Left hindlimb (tissue), 1 donor: ENCODE measurements at regions not wholly inside any gene's neighbourhood (a gene's known extent, or its start where the extent isn't known, plus 50 kb on each side); places are given as distances from the start of the nearest gene placed in this dataset.

Source experiments
- DNase-seq: peaks from one replicate; pipeline ENCODE4 v3.0.0-alpha.2; 2018

DNA sequence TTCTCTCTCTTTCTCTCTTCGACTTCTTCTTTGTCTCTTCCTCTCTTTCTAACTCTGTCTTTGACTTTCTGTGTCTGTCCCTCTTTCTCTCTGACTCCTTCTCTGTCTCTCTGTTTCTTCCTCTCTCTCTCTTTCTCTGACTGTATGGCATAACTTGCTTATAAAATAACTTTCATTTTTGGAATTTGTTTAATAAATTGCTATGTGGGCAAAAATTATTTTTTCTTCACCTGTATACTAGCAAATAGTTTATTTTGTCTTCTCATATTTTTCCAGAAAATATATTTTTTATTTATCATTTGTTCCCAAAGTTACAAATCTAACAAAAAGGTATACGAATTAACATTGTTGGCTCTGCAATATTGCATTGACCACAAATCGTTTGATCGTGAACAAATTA lies 305.7 kb upstream of the FAM98A start:
- DNase-seq = no peak

DNA sequence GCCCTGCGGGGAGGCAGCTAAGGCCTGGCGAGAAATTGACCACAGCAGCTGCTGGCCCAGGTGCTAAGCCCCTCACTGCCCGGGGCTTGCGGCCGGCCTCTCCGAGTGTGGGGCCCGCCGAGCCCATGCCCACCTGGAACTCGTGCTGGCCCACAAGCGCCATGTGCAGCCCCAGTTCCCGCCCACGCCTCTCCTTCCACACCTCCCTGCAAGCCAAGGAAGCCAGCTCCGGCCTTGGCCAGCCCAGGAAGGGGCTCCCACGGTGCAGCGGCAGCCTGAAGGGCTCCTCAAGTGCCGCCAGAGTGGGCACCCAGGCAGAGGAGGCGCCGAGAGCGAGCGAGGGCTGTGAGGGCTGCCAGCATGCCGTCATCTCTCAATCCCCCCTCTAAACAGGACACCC lies 304.6 kb upstream of the FAM98A start:
- no peak for DNase-seq

DNA sequence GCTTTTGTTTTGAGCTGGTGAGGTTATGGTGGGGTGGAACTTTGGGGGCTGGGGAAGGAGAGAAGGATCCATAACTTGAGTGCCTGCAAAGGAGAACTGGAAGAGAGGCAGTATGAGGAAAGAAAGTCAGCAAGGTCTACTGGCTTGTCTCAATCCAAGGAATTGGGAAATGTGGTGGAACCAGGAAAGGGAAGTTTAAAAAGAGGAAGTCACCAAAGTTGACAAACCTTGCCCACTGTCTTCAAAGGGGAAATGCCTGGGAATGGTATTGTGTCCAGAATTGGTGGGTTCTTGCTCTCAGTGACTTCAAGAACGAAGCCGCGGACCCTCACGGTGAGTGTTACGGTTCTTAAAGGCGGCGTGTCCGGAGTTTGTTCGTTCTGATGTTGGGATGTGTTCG lies 304.1 kb upstream of the FAM98A start:
- no peak for DNase-seq

DNA sequence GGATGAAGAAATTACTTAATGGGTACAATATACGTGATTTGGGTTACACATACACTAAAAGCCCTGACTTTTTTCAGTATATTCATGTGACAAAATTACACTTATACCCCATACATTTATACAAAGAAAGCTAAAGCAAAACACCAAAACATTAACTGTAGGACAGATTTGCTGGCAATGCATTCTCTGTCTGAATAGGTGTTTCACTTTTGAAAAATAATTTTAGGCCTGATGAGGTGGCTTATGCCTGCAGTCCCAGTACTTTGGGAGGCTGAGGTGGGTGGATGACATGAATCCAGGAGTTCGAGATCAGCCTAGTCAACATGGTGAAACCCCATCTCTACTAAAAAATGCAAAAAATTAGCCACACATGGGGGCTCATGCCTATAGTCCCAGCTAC lies 301.5 kb upstream of the FAM98A start:
- DNase-seq = no peak

DNA sequence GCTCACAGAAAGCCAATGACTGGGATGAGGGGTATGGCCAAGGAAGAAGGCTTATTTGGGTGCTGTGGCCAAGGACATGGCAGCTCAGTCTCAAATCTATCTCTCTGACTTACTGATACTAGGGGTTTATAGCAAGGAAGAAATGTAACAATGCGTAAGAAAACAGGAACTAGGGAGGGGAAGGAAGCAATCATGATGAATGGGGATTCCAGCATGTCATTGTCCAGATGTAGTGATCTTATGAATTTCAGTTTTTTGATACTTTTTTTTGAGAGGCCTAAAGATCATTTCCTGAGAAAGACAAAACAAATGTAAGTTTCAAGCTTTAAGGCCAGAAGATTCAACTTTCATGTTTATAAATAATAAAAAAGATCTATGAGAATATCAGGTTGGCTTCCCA lies 298.6 kb upstream of the FAM98A start:
- no peak for DNase-seq

DNA sequence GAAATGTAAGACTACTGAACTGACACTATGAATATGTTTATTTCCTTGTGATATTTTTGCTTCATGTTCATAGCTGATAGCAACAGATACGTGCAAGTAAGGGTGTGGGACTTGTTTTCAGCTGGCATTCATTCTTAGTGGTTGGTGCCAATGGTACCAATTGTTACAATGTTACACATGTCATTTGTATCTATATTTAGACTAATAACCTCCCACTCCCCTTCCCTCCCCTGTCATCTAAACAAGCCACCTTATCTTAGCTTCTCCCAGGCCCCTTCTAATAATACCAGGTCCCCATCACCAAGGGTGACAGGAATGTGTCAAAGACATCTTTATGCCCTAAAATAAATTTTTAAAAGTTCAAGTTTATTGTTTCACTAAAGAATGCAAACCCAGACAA lies 294.7 kb upstream of the FAM98A start:
- DNase-seq = no peak

DNA sequence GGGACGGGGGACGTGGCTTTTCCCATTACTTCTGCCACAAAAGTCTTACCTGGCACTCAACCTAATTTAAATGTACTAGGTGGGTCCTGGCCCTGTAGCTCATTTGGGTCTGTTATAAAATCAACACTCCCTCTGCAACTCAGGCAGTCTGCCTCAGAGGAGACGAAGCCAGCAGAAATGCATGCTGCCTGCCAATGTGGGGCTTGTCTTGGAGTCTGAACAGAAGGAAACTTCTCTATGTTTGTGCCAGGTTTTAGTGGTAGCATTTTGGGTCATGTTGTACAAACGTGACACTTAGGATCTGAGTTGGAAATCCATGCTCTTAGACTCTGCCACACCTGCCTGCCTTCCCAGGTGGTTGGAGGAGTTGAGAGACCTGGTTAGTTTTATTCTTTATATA lies 292.5 kb upstream of the FAM98A start:
- no peak for DNase-seq

DNA sequence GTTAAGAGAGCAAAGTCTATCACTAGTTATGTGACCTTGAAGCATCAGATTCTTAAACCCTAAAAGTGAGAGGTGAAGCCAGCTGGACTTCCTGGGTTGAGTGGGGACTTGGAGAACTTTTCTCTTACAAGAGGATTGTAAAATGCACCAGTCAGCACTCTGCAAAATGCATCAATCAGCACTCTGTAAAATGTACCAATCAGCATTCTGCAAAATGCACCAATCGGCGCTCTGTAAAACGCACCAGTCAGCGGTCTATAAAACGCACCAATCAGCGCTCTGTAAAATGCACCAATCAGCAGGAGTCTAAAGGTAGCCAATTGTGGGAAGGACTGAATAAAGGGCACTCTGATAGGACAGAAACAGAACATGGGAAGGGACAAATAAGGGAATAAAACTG lies 291.6 kb upstream of the FAM98A start:
- DNase-seq = no peak

DNA sequence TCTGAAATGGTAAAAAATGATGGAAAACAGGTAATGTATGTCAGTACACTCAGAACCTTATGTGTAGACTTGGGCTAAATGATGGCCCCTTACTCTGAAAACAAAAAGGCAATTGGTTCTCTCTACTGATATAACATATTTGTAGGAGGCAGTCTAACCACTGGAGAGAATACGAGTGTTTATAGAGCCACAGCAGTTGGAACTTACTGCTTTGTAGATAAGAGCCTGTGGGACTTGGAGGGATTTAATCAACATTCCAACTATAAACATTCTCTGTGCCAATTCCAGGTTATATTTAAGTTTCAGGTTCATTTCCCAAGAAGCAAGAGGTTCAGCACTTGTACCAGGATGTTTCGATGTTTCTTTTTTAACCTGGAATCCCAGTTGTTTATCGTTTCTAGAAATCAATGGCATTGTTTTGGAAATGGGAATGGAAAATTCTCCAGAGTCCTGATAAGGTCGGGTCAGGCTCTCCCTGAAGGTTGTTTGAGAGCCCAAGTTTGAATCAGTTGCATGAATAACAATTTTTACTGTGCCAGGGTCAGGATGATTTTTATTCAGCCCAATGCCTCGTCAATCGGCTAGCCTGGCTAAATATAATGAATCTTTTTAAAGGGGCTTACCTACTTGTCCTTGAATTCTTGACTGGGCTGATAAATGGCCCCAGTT lies 278.4 kb upstream of the FAM98A start:
- DNase-seq = no peak

DNA sequence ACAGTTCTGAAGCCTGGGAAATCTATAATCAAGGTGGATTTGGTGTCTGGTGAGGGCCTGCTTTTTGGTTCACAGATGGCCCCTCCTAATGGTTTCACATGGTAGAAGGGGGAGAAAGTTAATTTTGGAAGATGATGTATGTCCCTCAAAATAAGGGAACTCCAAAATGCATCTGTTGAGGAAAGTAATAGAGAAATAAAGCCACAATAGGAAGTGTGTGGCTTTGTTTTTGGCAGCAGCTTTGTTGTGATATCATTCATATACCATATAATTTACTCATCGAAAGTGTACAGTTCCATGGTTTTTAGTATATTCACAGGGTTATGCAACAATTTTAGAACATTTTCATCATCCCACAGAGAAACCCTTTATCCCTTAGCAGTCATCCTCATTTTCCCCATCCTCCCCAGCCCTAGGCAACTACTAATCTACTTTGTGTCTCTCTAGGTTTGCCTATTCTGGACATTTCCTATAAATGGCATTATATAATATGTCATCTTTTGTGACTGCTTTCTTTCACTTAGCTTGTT lies 274.0 kb upstream of the FAM98A start:
- no peak for DNase-seq

DNA sequence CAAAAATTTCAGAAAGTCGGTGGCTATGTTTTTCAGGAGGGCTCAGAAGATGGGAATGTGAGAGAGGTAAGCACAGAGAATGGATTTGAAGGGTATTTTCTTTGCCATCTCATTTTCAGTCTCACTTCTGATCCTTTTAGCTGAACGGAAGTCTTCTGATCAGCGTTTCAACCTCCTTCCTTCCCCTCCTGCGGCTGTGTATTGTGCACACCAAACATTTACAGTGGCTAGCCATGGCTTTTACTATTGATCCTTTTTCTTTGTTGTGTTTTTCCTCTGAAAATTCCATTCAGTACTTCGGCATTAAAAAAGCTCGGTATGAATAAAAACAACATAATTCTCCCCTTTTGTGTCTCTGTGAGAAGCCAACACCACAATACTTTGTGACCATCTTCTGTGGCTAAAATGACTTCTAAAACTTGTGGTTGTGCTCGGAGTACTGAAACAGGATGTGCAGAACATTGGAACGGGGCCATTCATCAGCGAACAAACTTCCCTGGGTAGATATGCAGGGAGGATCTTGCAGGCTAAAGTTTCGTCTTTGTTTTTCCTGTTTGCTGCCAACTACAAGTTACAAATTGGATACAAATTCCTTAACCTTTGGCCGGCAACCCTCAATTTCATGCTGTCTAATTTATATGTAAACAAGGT lies 260.8 kb upstream of the FAM98A start:
- no peak for DNase-seq

DNA sequence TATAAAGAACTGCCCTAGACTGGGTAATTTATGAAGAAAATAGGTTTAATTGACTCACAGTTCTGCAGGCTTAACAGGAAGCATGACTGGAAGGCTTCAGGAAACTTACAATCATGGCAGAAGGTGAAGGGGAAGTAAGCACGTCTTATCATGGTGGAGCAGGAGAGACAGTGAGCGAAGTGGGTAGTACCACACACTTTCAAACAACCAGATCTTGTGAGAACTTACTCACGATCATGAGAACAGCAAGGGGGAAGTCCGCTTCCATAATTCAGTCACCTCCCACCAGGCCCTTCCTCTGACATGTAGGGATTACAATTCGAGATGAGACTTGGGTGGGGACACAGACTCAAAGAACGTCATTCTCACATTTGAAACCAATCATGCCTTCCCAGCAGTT lies 260.1 kb upstream of the FAM98A start:
- DNase-seq = no peak

DNA sequence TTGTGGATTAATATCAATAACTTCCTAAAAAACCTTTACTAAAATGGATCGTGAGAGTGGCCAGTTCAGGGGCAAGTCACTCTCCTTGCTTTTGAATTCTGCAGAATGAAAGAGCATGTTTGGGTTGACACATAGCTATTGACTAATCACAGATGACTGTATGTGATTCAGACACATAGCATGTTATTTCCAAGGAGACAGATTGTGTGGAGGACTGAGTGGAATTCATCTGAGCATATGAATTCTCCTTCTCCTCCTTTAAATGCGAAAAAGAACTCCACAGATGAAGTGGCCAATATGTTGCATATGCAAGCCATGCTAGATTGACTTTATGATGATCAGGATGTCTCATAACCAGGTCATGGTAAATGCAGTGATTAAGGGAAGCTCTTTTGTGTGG lies 249.4 kb upstream of the FAM98A start:
- DNase-seq = no peak

DNA sequence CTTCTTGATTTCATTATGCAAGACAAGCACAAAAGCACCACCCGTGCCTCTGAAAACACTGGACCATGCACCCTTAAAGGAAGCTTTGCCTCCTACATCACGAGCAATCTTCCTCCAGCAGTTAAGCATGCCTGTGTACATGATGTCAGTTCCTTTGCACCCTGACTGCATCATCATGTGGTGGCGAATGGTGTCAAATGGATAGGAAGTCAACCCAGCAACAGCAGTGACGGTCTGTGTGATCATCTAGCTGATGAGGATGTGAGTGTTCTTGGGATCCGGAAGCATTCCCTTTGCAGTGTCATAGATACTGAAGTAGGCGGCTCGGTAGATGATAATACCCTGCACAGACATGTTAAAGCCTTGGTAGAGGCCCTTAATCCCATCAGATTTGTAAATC lies 240.7 kb upstream of the FAM98A start:
- no peak for DNase-seq

DNA sequence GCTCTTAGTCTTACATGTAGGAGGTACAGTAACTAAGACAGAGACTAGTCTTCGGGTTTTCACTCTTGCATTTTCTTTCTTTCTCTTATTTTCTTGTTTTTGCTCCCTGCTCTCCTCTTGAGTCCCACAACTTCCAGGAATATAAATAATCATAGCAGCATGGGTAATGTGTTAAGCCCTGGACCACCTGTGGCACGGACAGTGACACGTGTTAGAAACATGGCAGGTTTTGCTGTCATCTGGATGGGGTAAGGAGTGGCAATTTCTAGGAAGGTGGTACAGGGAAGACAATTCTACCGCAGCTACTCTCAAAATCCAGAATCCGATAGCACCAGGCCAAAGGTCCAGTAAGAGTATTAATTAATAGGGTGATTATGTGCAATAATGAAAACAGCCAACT lies 237.5 kb upstream of the FAM98A start:
- DNase-seq = no peak

DNA sequence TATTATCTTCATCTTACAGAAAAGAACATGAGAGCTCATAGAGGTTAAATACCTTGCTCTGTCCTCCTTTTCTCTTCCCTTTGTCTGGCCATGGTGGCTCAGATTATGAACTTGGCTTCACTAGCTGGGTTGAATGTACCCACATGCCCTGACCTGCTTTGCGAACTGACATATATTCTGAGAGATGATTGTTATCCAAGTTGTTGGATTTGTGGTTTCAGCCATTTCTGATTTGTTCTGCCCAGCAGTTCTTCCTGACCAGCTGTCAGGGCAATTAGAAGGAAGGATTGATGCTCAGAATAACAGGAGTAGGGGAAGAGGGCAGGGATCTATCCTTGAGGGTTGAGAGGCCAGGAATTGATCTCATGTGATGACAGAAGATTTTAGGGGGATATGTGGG lies 236.8 kb upstream of the FAM98A start:
- no peak for DNase-seq

DNA sequence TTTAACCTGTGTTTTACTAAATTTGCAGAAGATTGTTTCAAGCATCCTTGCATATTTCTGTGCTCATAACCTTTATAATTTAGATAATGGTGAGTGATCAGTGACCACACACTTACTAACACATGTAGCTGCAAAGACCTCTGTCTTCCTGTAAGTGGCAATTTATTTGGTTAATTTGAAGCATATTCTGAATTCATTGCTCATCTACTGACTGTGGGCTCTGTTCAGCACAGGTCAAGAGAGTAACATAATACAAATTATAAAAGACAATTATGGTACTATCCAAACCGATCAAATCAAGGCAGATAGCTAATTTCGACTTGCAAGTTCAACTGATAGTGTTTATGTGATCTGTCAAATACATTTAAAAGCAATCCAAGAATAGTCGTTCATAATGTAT lies 223.9 kb upstream of the FAM98A start:
- no peak for DNase-seq

DNA sequence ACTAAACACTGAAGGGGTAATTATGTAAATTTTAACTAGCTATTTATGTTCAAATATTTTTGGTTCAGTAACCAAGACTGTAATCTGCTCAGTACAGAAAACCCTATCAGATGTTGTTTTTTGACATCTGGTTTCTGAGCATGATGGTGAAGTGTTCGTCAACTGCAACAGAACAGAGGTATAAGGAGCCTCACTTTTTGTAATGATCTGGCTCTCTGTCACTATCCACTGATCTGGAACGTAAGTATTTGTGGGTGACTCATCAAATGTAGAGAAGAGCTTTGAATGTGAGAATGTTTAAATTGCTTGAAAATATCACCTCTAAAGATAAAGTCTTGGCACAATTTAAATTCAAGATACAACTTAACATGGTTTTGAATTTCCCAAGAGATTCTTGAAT lies 213.6 kb upstream of the FAM98A start:
- no peak for DNase-seq

DNA sequence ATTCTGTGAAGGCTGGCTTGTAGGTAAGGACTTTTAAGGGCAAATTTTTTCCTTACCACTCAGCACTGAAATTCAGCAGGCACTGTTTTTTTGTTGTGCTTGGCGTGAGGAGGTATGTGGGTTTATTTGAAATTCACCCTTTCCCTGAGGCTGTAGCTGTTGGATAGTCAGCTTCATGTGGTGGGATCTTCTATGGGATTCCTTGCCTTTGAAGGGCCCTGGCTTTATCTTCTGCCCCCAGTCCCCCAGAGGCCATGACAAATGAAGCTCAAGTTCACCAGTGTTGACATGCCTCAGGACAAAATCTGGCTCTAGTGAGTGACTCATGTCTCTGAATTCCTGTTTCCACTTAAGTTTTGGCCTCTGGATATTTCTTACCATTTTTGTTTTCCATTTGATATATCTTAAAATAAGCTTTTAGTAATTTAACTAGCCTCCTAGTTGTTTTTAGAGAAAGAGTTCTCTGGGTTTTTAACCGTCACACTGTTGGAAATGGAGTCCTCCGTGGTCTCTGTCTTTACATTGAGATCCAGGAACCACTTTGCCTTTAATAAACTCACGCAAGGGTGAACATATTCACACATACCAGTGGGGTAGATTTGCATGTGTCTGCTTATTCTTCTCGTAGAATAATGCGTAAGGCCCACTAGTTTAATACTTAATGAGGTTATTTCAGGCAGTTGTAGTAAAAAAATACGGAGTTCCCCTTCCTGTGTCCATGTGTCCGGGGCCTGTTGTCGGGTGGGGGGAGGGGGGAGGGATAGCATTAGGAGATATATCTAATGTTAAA lies 211.1 kb upstream of the FAM98A start:
- DNase-seq = no peak

DNA sequence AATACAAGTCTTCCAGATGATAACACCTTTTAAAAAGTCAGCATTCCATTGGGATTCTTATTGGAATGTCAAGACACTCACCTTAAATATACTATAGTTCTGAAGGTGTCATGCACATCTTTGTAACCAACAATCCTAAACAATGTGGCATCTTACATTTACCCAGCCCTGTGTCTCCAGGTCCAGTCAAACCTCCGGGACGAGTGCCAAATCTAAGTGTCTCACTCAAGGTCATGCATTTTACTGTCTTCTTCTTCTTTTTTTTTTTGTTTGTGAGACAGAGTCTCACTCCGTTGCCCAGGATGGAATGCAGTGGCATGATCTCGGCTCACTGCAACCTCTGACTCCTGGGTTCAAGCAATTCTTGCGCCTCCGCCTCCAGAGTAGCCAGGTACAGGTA lies 206.9 kb upstream of the FAM98A start:
- DNase-seq = no peak

DNA sequence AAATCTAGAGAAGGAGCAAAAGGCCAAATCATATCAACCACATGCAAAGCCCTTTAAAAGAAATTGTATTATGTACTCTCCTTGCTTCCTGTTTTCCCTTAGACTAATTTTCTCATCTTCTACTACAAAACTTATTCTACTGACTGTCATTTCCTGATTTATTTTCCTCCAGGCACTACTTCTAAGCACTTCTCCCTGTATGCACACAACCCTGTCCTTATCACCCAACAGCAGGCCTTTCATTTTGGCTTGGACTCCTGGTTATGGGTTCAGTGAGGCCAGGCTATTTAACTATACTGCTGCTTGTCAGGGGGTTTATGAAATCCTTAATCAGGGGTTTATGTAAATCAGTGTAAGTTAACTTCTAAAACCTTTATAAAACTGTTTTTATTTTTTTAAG lies 205.1 kb upstream of the FAM98A start:
- no peak for DNase-seq

DNA sequence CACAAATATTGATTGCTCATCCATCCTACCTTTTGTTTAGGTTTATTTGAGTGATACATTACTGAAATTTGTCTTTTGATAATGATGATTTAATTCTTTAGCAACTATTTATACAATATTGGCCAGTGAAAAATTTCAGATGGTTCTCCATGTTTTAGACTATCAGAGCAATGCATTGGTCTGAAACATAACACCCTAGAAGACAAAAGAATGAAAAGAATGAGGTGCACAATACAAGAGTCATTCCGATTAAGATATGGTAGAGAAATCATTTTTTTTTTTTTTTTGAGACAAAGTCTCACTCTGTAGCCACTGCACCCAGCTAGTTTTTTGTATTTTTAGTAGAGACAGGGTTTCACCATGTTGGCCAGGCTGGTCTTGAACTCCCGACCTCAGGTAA lies 197.4 kb upstream of the FAM98A start:
- DNase-seq = no peak

DNA sequence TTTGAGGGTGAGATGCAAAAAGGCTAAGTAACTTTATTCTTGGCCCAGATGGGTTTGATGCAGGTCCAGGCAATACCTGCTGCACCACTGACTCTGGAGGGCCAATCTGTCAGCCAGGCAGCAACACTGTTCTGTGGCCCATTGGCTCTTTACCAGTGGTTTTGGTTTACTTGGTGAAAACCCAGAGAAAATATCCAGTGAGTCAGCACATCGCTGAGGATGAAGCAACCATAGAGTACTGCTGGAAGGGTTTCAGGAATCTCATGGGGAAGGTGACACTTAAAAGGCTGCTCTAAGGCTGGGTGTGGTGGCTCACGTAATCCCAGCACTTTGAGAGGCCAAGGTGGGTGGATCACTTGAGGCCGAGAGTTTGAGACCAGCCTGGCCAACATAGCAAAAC lies 192.5 kb upstream of the FAM98A start:
- DNase-seq = no peak

DNA sequence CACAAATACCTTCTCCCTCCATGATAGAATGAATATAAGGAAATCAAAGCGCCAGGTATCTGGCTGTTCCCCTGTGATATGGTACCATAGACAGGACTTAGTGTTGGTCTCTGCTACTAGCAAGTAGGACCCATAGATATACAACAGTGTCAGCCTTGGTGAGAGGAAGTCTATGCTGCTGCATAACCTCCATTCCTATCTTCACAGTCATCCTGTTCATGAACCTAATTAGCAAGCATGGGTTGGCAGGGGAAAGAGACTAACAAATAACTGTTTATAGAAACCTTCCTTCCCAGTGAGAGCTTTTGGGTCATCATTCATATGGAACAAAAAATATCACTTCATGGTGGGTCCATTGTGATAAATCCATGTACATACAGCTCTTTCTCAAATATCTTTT lies 188.9 kb upstream of the FAM98A start:
- DNase-seq = no peak
